ENCODE measurements at regions not wholly inside any gene's neighbourhood (a gene's known extent, or its start where the extent isn't known, plus 50 kb on each side); places are given as distances from the start of the nearest gene placed in this dataset.

DNA sequence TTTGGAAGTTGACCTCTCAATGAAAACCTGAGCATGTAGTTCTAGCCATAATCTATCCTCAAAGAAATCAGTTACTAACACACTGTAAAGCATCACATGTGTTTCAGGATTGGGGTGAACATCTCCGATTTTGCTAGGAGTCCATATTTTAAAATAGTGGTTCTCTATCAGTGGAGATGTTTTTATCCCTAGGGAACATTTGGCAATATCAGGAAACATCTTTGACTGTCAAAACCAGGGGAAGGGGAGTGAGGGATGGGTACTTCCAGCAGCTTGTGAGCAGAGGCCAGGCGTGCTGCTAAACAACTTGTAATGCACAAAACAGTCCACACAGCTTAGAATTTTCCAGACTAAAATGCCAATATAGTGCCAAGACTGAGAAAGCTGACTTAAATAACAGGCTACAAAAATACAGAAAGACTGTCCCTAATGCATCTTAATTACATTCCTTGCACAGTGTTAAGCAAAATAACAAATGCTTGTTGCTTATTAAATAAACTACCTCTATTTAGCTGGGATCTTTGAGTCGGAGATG, 120.9 kb downstream of the CRPPA start:
- TF ChIP-seq, protein P1, sequence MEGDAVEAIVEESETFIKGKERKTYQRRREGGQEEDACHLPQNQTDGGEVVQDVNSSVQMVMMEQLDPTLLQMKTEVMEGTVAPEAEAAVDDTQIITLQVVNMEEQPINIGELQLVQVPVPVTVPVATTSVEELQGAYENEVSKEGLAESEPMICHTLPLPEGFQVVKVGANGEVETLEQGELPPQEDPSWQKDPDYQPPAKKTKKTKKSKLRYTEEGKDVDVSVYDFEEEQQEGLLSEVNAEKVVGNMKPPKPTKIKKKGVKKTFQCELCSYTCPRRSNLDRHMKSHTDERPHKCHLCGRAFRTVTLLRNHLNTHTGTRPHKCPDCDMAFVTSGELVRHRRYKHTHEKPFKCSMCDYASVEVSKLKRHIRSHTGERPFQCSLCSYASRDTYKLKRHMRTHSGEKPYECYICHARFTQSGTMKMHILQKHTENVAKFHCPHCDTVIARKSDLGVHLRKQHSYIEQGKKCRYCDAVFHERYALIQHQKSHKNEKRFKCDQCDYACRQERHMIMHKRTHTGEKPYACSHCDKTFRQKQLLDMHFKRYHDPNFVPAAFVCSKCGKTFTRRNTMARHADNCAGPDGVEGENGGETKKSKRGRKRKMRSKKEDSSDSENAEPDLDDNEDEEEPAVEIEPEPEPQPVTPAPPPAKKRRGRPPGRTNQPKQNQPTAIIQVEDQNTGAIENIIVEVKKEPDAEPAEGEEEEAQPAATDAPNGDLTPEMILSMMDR (IDR thresholded peaks at IDR 0.05; ENCODE audit: borderline replicate concordance, extremely low read depth, insufficient read depth) = no peak
- peak in 1 of 5 donors; percentile 11 for DNase-seq
- no peaks in the 10 kb centered on the region for H3K9me3 ChIP-seq (ENCODE audit: control insufficient read depth in 2 of 3, insufficient read depth in 1 of 3, low read length in 3 of 3)

DNA sequence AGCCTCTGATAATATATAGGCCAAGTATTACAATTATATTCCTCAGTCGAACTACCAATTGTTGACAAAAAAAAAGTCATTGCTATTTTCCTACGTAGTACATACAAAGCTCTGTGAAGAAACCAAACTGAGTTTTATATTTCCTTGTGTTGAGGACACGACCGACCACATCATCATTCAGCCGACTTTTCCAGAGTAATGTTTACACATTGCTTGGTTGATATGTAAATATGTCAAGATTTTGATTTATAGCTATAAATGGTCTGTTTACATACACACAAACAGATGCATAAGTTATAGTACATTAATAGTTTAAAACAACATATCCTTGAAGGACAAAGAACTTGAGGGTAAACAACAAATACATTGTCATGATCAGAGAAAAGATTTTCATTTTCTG, 121.5 kb downstream of the CRPPA start:
- FAIRE-seq (no peak), DNase-seq (no peak)
- Histone ChIP-seq H3K9me3 (ENCODE audit: control insufficient read depth in 2 of 3, insufficient read depth in 1 of 3, low read length in 3 of 3) (no peaks in the 10 kb centered on the region), H3K4me3 (ENCODE audit: low read length in 3 of 3) (no peak overlapping the region), H3K9ac (ENCODE audit: low read length in 3 of 3) (no peak overlapping the region), H3K4me1 (ENCODE audit: control insufficient read depth in 2 of 3, insufficient read depth in 2 of 3, low read depth in 1 of 3, low read length in 3 of 3) (peaks cover 0 to 2% (median 0%) of the 10 kb centered on the region in 3 donors), H3K27me3 (ENCODE audit: control insufficient read depth, insufficient read depth, low read length) (no peaks in the 10 kb centered on the region), H3K27ac (ENCODE audit: low read depth in 2 of 2, low read length in 2 of 2) (no peak overlapping the region), H3K36me3 (ENCODE audit: control insufficient read depth in 2 of 3, insufficient read depth in 3 of 3, low read length in 3 of 3) (no peaks in the 10 kb centered on the region)
- intact Hi-C loops (cut with DNase I) = no loop called here
- TF ChIP-seq, protein P1 (IDR thresholded peaks at IDR 0.05; ENCODE audit: borderline replicate concordance, extremely low read depth, insufficient read depth) = no peak

More for the DNA sequence above, 120.9 kb downstream of the CRPPA start:
- Histone ChIP-seq H3K9ac (ENCODE audit: low read length in 3 of 3) (no peak overlapping the region), H3K36me3 (ENCODE audit: control insufficient read depth in 2 of 3, insufficient read depth in 3 of 3, low read length in 3 of 3) (no peaks in the 10 kb centered on the region), H3K4me3 (ENCODE audit: low read length in 3 of 3) (no peak overlapping the region), H3K27ac (ENCODE audit: low read depth in 2 of 2, low read length in 2 of 2) (no peak overlapping the region), H3K4me1 (ENCODE audit: control insufficient read depth in 2 of 3, insufficient read depth in 2 of 3, low read depth in 1 of 3, low read length in 3 of 3) (peaks cover 0 to 2% (median 0%) of the 10 kb centered on the region in 3 donors), H3K27me3 (ENCODE audit: control insufficient read depth, insufficient read depth, low read length) (no peaks in the 10 kb centered on the region)
- no peak for FAIRE-seq
- intact Hi-C loops (cut with DNase I) = no loop called here

DNA sequence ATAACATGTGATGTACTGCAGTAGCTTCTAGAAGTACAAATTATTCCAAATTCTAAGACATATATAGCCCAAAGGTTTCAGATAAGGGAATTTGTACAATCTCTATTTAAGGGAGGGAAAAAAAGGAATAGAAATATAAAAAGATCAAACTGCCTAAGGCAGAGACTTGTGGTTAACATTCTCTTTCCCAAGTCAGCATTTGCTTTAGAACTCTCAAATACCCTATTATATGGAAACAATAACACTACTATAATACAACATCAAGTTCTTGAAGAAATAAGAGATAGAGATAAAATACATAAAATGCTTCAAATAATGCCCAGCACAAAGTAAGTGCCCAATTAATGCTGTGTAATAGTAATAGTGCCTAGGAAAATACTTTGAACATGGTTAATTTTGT, 123.1 kb downstream of the CRPPA start:
- Histone ChIP-seq H3K36me3 (ENCODE audit: control insufficient read depth in 2 of 3, insufficient read depth in 3 of 3, low read length in 3 of 3) (no peaks in the 10 kb centered on the region), H3K4me1 (ENCODE audit: control insufficient read depth in 2 of 3, insufficient read depth in 2 of 3, low read depth in 1 of 3, low read length in 3 of 3) (peaks cover 0 to 2% (median 0%) of the 10 kb centered on the region in 3 donors), H3K27me3 (ENCODE audit: control insufficient read depth, insufficient read depth, low read length) (no peaks in the 10 kb centered on the region), H3K9ac (ENCODE audit: low read length in 3 of 3) (no peak overlapping the region), H3K9me3 (ENCODE audit: control insufficient read depth in 2 of 3, insufficient read depth in 1 of 3, low read length in 3 of 3) (no peaks in the 10 kb centered on the region), H3K27ac (ENCODE audit: low read depth in 2 of 2, low read length in 2 of 2) (no peak overlapping the region), H3K4me3 (ENCODE audit: low read length in 3 of 3) (no peak overlapping the region)
- FAIRE-seq (no peak), DNase-seq (no peak)
- intact Hi-C loops (cut with DNase I) = no loop called here
- TF ChIP-seq, protein P1 (IDR thresholded peaks at IDR 0.05; ENCODE audit: borderline replicate concordance, extremely low read depth, insufficient read depth) = no peak

DNA sequence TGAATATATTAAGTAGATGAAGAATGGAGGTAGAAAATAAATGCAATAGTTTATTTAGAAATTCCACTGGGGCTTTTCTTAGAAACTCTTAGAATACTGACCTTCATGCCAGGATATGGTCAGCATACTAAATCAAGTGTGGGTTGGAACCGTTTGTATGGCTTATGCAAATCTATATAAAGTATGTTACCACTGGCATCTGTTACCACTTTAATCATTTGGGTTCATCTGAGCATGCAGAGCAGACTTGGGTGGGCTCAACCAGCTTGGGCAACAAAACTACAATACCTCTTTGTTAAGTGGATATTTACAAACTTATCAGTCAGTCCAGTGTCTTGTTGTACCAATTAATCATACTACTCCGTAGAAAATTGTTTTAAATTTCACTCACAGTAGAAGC, 125.8 kb downstream of the CRPPA start:
- intact Hi-C loops (cut with DNase I) = no loop called here
- H3K4me3 ChIP-seq (ENCODE audit: low read length in 3 of 3) = no peak overlapping the region
- TF ChIP-seq, protein P1 (IDR thresholded peaks at IDR 0.05; ENCODE audit: borderline replicate concordance, extremely low read depth, insufficient read depth) = no peak
- H3K9ac ChIP-seq (ENCODE audit: low read length in 3 of 3) = no peak overlapping the region
- no peaks in the 10 kb centered on the region for H3K9me3 ChIP-seq (ENCODE audit: control insufficient read depth in 2 of 3, insufficient read depth in 1 of 3, low read length in 3 of 3)
- H3K4me1 ChIP-seq (ENCODE audit: control insufficient read depth in 2 of 3, insufficient read depth in 2 of 3, low read depth in 1 of 3, low read length in 3 of 3) = no peaks in the 10 kb centered on the region
- H3K27me3 ChIP-seq (ENCODE audit: control insufficient read depth, insufficient read depth, low read length) = no peaks in the 10 kb centered on the region
- FAIRE-seq (no peak), DNase-seq (peak in 2 of 5 donors; percentile 12 to 16)
- no peak overlapping the region for H3K27ac ChIP-seq (ENCODE audit: low read depth in 2 of 2, low read length in 2 of 2)
- no peaks in the 10 kb centered on the region for H3K36me3 ChIP-seq (ENCODE audit: control insufficient read depth in 2 of 3, insufficient read depth in 3 of 3, low read length in 3 of 3)

Data from kidney (tissue), 13 donors.